ENCODE measurements at regions not wholly inside any gene's neighbourhood (a gene's known extent, or its start where the extent isn't known, plus 50 kb on each side); places are given as distances from the start of the nearest gene placed in this dataset.

- no peaks in the 10 kb centered on the region for H4K20me1 ChIP-seq (ENCODE audit: insufficient read depth, low read length)
- H3K27ac Mint-ChIP-seq = no peak overlapping the region
- no CpG with 5 or more reads among the region's 3 CpGs for WGBS (ENCODE audit: insufficient coverage)
- H3K9me3 ChIP-seq (replicated peaks in 1 of 2; ENCODE audit: control insufficient read depth in 1 of 2, insufficient read depth in 1 of 2, low read length in 2 of 2) = no peaks in the 10 kb centered on the region
- TF ChIP-seq CTCF (IDR thresholded peaks at IDR 0.05) = no peak
- intact Hi-C loops (cut with micrococcal nuclease) = loop anchor here in 1 of 2 donors (10.0 kb wide), 1 partner anchor 317 kb away; no protein-coding TSS in a partner anchor
- H3K27me3 Mint-ChIP-seq (ENCODE audit: low read depth in 3 of 3) = peaks cover 1 to 7% (median 4%) of the 10 kb centered on the region in 3 donors
- H3K27ac ChIP-seq (ENCODE audit: low read depth in 1 of 2, low read length in 2 of 2) = no peak overlapping the region
- no peak overlapping the region for H3K4me3 ChIP-seq (replicated peaks in 1 of 3; ENCODE audit: low read depth in 2 of 3, low read length in 3 of 3)
- no peak overlapping the region for H3K4me3 Mint-ChIP-seq
- peaks cover 0 to 2% (median 0%) of the 10 kb centered on the region in 7 donors for H3K9me3 Mint-ChIP-seq
- H2AFZ ChIP-seq (ENCODE audit: insufficient read depth, low read depth, low read length, poor library complexity, severe bottlenecking) = no peak overlapping the region
- DNase-seq = no peak
- no peak overlapping the region for H3K9ac ChIP-seq (ENCODE audit: insufficient read depth, low read length, poor library complexity, severe bottlenecking)
- peaks cover 0 to 5% of the 10 kb centered on the region in 2 donors for H3K27me3 ChIP-seq (ENCODE audit: control insufficient read depth in 2 of 2, insufficient read depth in 2 of 2, low read length in 2 of 2)
- no peaks in the 10 kb centered on the region for H3K36me3 Mint-ChIP-seq
- H3K4me2 ChIP-seq (replicated peaks; ENCODE audit: extremely low read depth, low read length, poor library complexity, severe bottlenecking) = no peak overlapping the region
- no peaks in the 10 kb centered on the region for H3K79me2 ChIP-seq (ENCODE audit: insufficient read depth, low read length)
- no peaks in the 10 kb centered on the region for H3K36me3 ChIP-seq (replicated peaks in 1 of 2; ENCODE audit: control insufficient read depth in 1 of 2, insufficient read depth in 2 of 2, low read length in 2 of 2)
- no peaks in the 10 kb centered on the region for H3K4me1 Mint-ChIP-seq
- H3K4me1 ChIP-seq (ENCODE audit: control insufficient read depth in 1 of 2, insufficient read depth in 2 of 2, low read length in 2 of 2) = no peaks in the 10 kb centered on the region
These were observed 195.2 kb upstream of the SASH1 start for GRCh38 chr6:148147463-148147830.

GRCh38 chr6:148151896-148152643, 190.6 kb upstream of the SASH1 start:
- Mint-ChIP-seq H3K27me3 (ENCODE audit: low read depth in 3 of 3) (peaks cover 0 to 4% (median 2%) of the 10 kb centered on the region in 3 donors), H3K4me3 (no peak overlapping the region), H3K9me3 (peaks cover 0 to 2% (median 0%) of the 10 kb centered on the region in 7 donors), H3K4me1 (no peaks in the 10 kb centered on the region), H3K27ac (no peak overlapping the region), H3K36me3 (no peaks in the 10 kb centered on the region)
- peaks cover 0 to 4% of the 10 kb centered on the region in 2 donors for H3K27me3 ChIP-seq (ENCODE audit: control insufficient read depth in 2 of 2, insufficient read depth in 2 of 2, low read length in 2 of 2)
- no peaks in the 10 kb centered on the region for H3K4me1 ChIP-seq (ENCODE audit: control insufficient read depth in 1 of 2, insufficient read depth in 2 of 2, low read length in 2 of 2)
- H4K20me1 ChIP-seq (ENCODE audit: insufficient read depth, low read length) = no peaks in the 10 kb centered on the region
- no peak overlapping the region for H3K27ac ChIP-seq (ENCODE audit: low read depth in 1 of 2, low read length in 2 of 2)
- no peak overlapping the region for H3K9ac ChIP-seq (ENCODE audit: insufficient read depth, low read length, poor library complexity, severe bottlenecking)
- H2AFZ ChIP-seq (ENCODE audit: insufficient read depth, low read depth, low read length, poor library complexity, severe bottlenecking) = no peak overlapping the region
- H3K9me3 ChIP-seq (replicated peaks in 1 of 2; ENCODE audit: control insufficient read depth in 1 of 2, insufficient read depth in 1 of 2, low read length in 2 of 2) = no peaks in the 10 kb centered on the region
- DNase-seq = no peak
- no peaks in the 10 kb centered on the region for H3K36me3 ChIP-seq (replicated peaks in 1 of 2; ENCODE audit: control insufficient read depth in 1 of 2, insufficient read depth in 2 of 2, low read length in 2 of 2)
- no peak for TF ChIP-seq CTCF (IDR thresholded peaks at IDR 0.05)
- H3K4me2 ChIP-seq (replicated peaks; ENCODE audit: extremely low read depth, low read length, poor library complexity, severe bottlenecking) = no peak overlapping the region
- intact Hi-C loops (cut with micrococcal nuclease) = no loop called here
- no peaks in the 10 kb centered on the region for H3K79me2 ChIP-seq (ENCODE audit: insufficient read depth, low read length)
- H3K4me3 ChIP-seq (replicated peaks in 1 of 3; ENCODE audit: low read depth in 2 of 3, low read length in 3 of 3) = no peak overlapping the region
- WGBS (ENCODE audit: insufficient coverage) = 99% methylated on average over 6 of the region's 6 CpGs
